HUES64 (cell line): ENCODE measurements at regions not wholly inside any gene's neighbourhood (a gene's known extent, or its start where the extent isn't known, plus 50 kb on each side); places are given as distances from the start of the nearest gene placed in this dataset.

Experiments
- H3K27ac ChIP-seq: 2 replicates; pipeline ENCODE4 v1.7.0; 2013; ENCODE audit warnings: low read depth, low read length, inconsistent platforms
- H3K27me3 ChIP-seq: 2 replicates; pipeline ENCODE4 v1.6.1; 2013; ENCODE audit warnings: mild to moderate bottlenecking, low read length; ENCODE audit not compliant: insufficient read depth
- H3K36me3 ChIP-seq: 2 replicates; pipeline ENCODE4 v1.6.1; 2013; ENCODE audit warnings: mild to moderate bottlenecking, low read length; ENCODE audit not compliant: insufficient read depth
- H3K4me1 ChIP-seq: 2 replicates; pipeline ENCODE4 v1.6.1; 2013; ENCODE audit warnings: mild to moderate bottlenecking, low read length, moderate library complexity; ENCODE audit not compliant: insufficient read depth
- H3K4me3 ChIP-seq: 2 replicates; pipeline ENCODE4 v1.5.1; 2013; ENCODE audit warnings: mild to moderate bottlenecking, low read length, moderate library complexity
- H3K9ac ChIP-seq: 2 replicates; pipeline ENCODE4 v1.6.1; 2013; ENCODE audit warnings: mild to moderate bottlenecking, low read depth, low read length
- H3K9me3 ChIP-seq: 2 replicates; pipeline ENCODE4 v1.6.1; 2013; ENCODE audit warnings: low read depth, low read length; ENCODE audit not compliant: insufficient read depth
- WGBS: fragments of 150-250, 120-280 bp; methylation state at CpG from one replicate; pipeline ENCODE4 v1.1.7; 2013; ENCODE audit warnings: missing lambda C conversion rate; 5-methylcytosine and 5-hydroxymethylcytosine counted together

DNA sequence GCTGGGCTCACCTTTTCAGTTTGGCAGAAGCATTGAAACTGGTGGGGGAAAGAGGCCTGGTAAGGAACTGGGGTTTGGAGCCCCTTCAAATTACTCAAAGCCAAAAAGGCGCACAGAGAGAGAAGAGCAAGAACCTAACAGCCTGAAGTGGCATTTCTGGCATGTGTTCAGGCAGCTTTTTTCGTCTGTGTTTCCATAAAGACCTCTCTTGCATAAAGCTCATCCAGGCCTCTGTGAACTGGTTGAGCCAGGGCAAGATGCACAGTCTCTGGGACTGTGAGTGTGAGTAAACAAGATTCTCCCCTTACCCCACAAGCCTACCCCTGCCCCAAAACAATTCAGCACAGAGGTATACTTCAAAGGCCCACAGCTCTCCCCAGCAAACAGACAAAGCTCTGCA, 167.8 kb downstream of the QRSL1 start:
- Histone ChIP-seq H3K36me3 (no peaks in the 10 kb centered on the region), H3K4me1 (peaks cover 20% of the 10 kb centered on the region), H3K9ac (no peak overlapping the region), H3K9me3 (no peaks in the 10 kb centered on the region), H3K27me3 (no peaks in the 10 kb centered on the region), H3K27ac (no peak overlapping the region), H3K4me3 (no peak overlapping the region)
- 95% methylated on average over 2 of the region's 2 CpGs for WGBS

GRCh38 chr6:106796781-106797180, 167.4 kb downstream of the QRSL1 start:
- Histone ChIP-seq H3K4me1 (peaks cover 16% of the 10 kb centered on the region), H3K27ac (no peak overlapping the region), H3K9ac (no peak overlapping the region), H3K27me3 (no peaks in the 10 kb centered on the region), H3K4me3 (no peak overlapping the region), H3K9me3 (no peaks in the 10 kb centered on the region), H3K36me3 (no peaks in the 10 kb centered on the region)
- WGBS = 96% methylated on average over 1 of the region's 1 CpG

DNA sequence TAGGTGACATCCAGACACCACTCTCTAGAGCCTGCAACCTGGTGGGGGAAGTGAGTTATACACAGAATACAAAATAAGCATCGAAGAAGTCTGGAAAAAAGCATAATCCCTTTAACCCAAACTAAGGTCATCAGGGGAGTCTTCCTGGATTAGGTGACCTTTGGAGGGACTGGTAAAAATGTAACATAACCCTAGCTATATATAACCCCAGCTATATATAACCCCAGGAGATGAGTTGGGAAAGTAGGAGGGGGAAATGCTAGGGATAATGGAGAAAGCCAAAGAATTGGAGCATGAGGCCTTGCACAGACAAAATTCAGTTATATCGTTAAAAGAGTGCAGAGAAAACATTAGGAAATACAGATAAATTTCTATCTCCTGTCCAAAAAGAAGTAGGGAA, 164.8 kb downstream of the QRSL1 start:
- Histone ChIP-seq H3K9ac (no peak overlapping the region), H3K36me3 (no peaks in the 10 kb centered on the region), H3K4me1 (peaks cover 5% of the 10 kb centered on the region), H3K4me3 (no peak overlapping the region), H3K27me3 (no peaks in the 10 kb centered on the region), H3K9me3 (no peaks in the 10 kb centered on the region), H3K27ac (no peak overlapping the region)
- 100% methylated on average over 1 of the region's 2 CpGs for WGBS

- WGBS = 97% methylated on average over 7 of the region's 7 CpGs
- no peak overlapping the region for H3K9ac ChIP-seq
- H3K36me3 ChIP-seq = no peaks in the 10 kb centered on the region
- H3K27ac ChIP-seq = no peak overlapping the region
- H3K4me3 ChIP-seq = no peak overlapping the region
- H3K9me3 ChIP-seq = no peaks in the 10 kb centered on the region
- H3K27me3 ChIP-seq = no peaks in the 10 kb centered on the region
- H3K4me1 ChIP-seq = no peaks in the 10 kb centered on the region
These were observed 163.3 kb downstream of the QRSL1 start for GRCh38 chr6:106792536-106793236.

DNA sequence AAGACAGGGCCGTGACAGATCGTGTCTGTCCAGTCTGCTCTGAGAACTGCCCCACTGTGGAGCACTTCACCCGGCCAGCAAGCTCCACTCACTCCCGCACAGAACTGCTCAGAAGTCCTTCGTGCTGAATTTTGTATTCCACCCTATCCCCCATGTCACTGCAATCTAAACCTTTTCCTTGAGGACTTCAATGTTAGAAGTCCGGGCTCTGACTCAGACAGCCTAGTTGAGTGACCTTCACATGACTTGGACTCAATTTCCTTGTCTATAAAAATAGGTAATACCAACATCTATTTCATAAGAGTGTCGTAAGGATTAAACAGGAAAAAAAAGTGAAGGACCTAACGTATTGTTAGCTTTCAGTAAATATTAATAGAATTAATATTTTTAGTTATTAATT, 161.6 kb downstream of the QRSL1 start:
- Histone ChIP-seq H3K9me3 (no peaks in the 10 kb centered on the region), H3K4me3 (no peak overlapping the region), H3K4me1 (no peaks in the 10 kb centered on the region), H3K27ac (no peak overlapping the region), H3K27me3 (no peaks in the 10 kb centered on the region), H3K9ac (no peak overlapping the region), H3K36me3 (no peaks in the 10 kb centered on the region)
- 93% methylated on average over 6 of the region's 8 CpGs for WGBS

DNA sequence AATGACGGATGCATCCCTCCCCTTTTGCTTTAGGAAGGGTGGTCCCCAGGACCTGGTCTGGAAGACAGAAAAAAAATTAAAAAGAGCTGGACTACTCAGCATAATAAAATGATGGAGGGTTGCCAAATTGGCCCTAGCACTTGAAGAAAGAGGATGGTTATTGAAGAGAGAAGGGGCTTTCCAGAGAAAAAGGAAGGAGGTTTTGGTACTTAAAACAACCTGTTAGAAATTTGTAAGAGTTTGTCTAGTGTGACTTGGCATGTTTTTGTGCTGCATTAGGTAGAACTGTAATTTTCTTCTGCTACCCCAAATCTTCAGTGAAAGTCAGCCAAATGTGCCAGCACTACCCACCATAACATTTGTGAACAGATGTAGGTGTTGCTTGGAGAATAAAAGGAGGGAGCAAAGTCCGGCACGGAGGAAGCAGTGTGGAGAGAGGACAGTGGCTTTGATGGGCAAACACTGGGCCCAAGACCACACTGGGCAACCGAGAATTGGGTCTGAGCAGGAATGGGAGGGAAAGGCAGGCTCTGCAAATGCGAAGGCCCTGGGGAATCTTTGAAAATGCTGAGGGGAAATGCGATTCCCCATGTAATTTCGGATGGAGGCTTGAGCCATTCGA, 160.9 kb downstream of the QRSL1 start:
- Histone ChIP-seq H3K9me3 (no peaks in the 10 kb centered on the region), H3K9ac (no peak overlapping the region), H3K36me3 (no peaks in the 10 kb centered on the region), H3K27me3 (no peaks in the 10 kb centered on the region), H3K27ac (no peak overlapping the region), H3K4me3 (no peak overlapping the region), H3K4me1 (no peaks in the 10 kb centered on the region)
- WGBS = 94% methylated on average over 8 of the region's 8 CpGs

- WGBS = 97% methylated on average over 3 of the region's 3 CpGs
- Histone ChIP-seq H3K27ac (no peak overlapping the region), H3K4me1 (no peaks in the 10 kb centered on the region), H3K36me3 (no peaks in the 10 kb centered on the region), H3K9me3 (no peaks in the 10 kb centered on the region), H3K9ac (no peak overlapping the region), H3K27me3 (no peaks in the 10 kb centered on the region), H3K4me3 (no peak overlapping the region)
These were observed 160.2 kb downstream of the QRSL1 start for GRCh38 chr6:106789428-106790148.

DNA sequence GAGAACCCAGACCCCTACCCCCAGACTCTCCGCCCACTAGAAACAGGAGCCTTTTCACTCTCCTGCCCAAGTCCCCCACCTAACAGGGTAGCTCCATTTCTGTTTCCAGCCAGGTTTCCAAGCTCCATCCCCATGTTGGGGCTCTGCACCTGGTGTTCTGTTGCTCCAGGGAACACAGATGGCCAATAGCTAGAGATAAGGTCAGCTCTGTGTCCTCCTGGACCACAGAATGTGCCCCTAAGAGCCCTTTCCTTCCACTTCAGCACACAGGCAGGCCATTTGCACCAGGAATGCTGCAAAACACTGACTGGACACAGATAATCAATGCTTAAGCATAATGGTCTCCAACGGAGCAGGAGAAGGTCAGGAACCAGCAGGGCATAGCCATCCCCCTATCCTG, 159.4 kb downstream of the QRSL1 start:
- Histone ChIP-seq H3K27ac (no peak overlapping the region), H3K9me3 (no peaks in the 10 kb centered on the region), H3K4me1 (no peaks in the 10 kb centered on the region), H3K4me3 (no peak overlapping the region), H3K27me3 (no peaks in the 10 kb centered on the region), H3K9ac (no peak overlapping the region), H3K36me3 (no peaks in the 10 kb centered on the region)
- 83% methylated on average over 2 of the region's 2 CpGs for WGBS

DNA sequence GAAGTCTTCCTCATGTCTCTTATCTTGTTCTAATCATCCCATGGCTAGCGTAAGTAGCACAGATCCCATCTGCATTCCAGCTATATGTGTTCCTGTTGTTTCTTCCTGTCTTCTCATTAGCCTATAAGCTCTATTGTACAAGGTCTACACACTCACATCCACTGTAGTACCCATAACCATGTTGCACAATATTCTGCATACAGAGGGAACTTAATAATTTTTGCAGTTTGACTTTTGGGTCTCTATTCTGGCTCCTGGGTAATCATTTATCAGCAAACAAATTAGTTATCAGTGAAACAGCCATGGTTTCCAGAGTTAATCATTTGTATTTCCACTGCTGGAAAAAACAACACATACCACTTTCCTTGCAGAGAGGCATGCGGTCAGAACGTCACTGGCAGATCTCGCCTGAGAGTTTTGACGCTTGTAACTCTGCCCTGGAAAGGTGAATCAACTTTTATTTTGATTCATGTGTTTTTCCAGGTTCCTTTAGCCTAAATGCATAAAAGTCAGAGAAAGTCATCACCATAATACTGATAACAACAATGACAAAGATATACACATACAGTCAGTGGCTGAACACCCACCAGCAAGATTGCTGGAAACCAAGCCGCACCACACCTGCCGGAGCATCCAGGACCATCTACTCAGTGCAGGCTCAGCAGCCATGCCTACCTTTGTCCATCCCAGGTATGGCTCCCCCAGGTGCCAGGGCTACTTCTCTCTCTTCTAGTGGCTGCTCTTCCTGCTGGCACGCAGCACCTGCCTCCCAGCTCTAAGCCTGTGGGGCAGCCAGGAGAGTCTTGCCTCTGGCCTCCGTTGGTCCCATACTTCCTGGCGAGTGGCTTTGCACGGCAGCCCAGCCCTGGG, 158.2 kb downstream of the QRSL1 start:
- no peaks in the 10 kb centered on the region for H3K9me3 ChIP-seq
- peaks cover 7% of the 10 kb centered on the region; the same call in 1 of the 2 replicates for H3K4me1 ChIP-seq
- H3K27me3 ChIP-seq = no peaks in the 10 kb centered on the region
- no peak overlapping the region for H3K9ac ChIP-seq
- H3K4me3 ChIP-seq = no peak overlapping the region
- H3K36me3 ChIP-seq = no peaks in the 10 kb centered on the region
- no peak overlapping the region for H3K27ac ChIP-seq
- WGBS = 95% methylated on average over 11 of the region's 11 CpGs

- Histone ChIP-seq H3K9ac (no peak overlapping the region), H3K4me1 (peaks cover 7% of the 10 kb centered on the region; the same call in 1 of the 2 replicates), H3K4me3 (no peak overlapping the region), H3K9me3 (peaks cover 9% of the 10 kb centered on the region; the same call in 1 of the 2 replicates), H3K27me3 (no peaks in the 10 kb centered on the region), H3K27ac (no peak overlapping the region), H3K36me3 (no peaks in the 10 kb centered on the region)
- WGBS = 93% methylated on average over 3 of the region's 4 CpGs
These were observed 155.9 kb downstream of the QRSL1 start for GRCh38 chr6:106785298-106785697.
